Natural killer cell treated with Interleukin-12 subunit alpha and Interleukin-12 subunit beta and Interleukin-15 and Interleukin-18, amount 100 ng/mL, for 72 hours (primary cell): ENCODE measurements at regions not wholly inside any gene's neighbourhood (a gene's known extent, or its start where the extent isn't known, plus 50 kb on each side); places are given as distances from the start of the nearest gene placed in this dataset.

ENCODE experiments used
- ATAC-seq, 2 donors: fragments of 150-1000 bp; cut with Tn5 transposase in 1 of 2; sonication (Bioruptor Pico), chemical (Tn5 transposase) in 1 of 2; 2 replicates each; pipeline ENCODE4 v1.10.0; 2021
- DNase-seq: peaks from one replicate; pipeline ENCODE4 v3.0.0; 2022; ENCODE audit warnings: low spot score
- H3K27ac Mint-ChIP-seq, 2 donors: 1 replicate in 1 of 2; 2 replicates in 1 of 2; pipeline ENCODE4 v1.8.0; 2022; ENCODE audit warnings: mixed read lengths in 2 of 2, mild to moderate bottlenecking in 1 of 2, moderate library complexity in 1 of 2
- H3K27me3 Mint-ChIP-seq, 2 donors: 1 replicate in 1 of 2; 2 replicates in 1 of 2; pipeline ENCODE4 v1.8.0; 2022; ENCODE audit warnings: mixed read lengths in 2 of 2
- H3K36me3 Mint-ChIP-seq: one replicate; pipeline ENCODE4 v1.8.0; 2022; ENCODE audit warnings: mixed read lengths
- H3K4me1 Mint-ChIP-seq, 2 donors: 1 replicate in 1 of 2; 2 replicates in 1 of 2; pipeline ENCODE4 v1.8.0; 2022; ENCODE audit warnings: low read depth in 2 of 2, mixed read lengths in 2 of 2, mild to moderate bottlenecking in 1 of 2
- H3K4me3 Mint-ChIP-seq: one replicate; pipeline ENCODE4 v1.8.0; 2022; ENCODE audit warnings: mixed read lengths
- H3K9me3 Mint-ChIP-seq: 2 replicates; pipeline ENCODE4 v1.8.0; 2022; ENCODE audit warnings: mixed read lengths

DNA sequence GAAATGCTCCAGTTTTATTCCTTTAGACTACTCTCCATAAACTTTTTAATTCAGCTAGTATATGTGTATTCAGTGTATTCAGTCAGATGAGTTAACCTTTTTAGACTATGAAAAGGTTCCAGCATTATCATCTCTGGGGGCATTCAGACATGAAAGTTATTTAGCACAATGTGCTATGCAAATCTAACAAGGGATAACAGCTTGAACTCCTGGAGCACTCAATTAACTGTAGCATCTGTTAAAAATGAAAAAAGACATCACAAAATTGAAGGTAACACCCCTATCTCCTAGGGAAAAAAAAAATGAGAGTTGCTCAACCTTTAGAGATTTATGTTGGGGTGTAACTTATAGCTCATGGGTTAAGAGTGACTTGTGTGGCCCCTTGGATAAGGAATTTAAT, 211.5 kb downstream of the PHLDA1 start:
- Mint-ChIP-seq H3K9me3 (no peaks in the 10 kb centered on the region), H3K36me3 (no peaks in the 10 kb centered on the region), H3K27me3 (peaks cover 0 to 7% of the 10 kb centered on the region in 2 donors), H3K4me3 (no peak overlapping the region), H3K27ac (peak overlapping the region in 1 of 2 donors; percentile 35), H3K4me1 (peaks cover 5 to 7% of the 10 kb centered on the region in 2 donors)
- no peak for ATAC-seq
- DNase-seq: no peak

DNA sequence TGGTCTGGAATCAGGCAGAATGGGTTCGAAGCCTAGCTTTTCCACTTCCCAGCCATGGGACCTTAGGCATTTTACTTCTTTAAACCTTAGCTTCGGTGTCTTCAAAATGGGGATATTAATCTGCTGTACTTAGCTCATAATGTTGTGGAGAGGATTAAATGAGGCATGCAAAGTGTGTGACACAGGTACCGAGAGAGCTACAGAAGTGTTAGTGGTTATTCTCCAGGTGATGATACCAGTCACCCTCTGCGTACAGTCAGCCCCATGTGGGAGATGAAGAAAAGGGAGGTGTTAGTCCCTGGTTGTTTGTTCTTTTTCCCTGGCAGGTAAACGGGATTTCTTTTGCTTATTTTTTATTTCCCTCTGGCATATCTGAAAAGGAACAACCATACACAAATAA, 212.1 kb downstream of the PHLDA1 start:
- Mint-ChIP-seq H3K36me3 (no peaks in the 10 kb centered on the region), H3K27me3 (peaks cover 0 to 11% of the 10 kb centered on the region in 2 donors), H3K27ac (no peak overlapping the region), H3K9me3 (no peaks in the 10 kb centered on the region), H3K4me1 (peaks cover 9 to 13% of the 10 kb centered on the region in 2 donors), H3K4me3 (no peak overlapping the region)
- no peak for ATAC-seq
- DNase-seq: no peak

DNA sequence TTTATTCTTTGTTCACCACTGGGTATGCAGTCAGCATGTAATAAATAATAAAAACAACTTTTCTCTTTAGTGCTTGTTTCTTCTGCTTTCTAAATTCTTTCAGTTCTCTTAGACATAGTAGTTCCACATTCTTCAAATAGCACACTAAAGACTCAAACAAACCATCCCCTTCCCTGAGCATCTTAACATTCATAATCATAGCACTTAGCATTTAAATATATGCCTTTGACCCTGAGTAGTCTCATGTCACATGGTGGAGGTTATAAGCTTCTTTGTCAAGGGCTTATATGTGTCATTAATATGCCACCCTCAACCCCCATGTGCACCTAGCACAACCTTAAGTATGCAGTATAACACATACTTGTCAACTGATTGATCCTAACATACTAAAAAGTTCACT, 212.7 kb downstream of the PHLDA1 start:
- Mint-ChIP-seq H3K36me3 (no peaks in the 10 kb centered on the region), H3K27ac (peak overlapping the region in 1 of 2 donors; percentile 42), H3K4me1 (peaks cover 9 to 13% of the 10 kb centered on the region in 2 donors), H3K4me3 (no peak overlapping the region), H3K9me3 (no peaks in the 10 kb centered on the region), H3K27me3 (peaks cover 0 to 11% of the 10 kb centered on the region in 2 donors)
- DNase-seq (no peak), ATAC-seq (no peak)

DNA sequence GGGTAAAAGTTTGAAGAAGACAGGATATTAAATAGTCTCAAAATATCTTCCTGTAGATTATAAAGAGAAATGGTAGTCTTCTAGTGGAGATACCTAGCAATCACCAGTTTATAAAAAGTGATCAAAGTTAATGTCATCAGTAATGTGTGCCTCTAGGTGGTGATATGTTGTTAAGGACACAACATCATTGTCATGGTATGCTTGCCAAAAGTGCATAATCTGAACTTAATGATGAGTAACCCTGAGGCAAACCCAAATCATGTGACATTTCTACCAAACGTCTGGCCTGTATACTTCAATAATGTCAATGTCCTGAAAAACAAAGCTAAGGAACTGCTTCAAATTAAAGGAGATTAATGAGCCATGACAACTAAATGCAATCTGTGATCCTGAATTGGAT, 214.7 kb downstream of the PHLDA1 start:
- DNase-seq: no peak
- H3K4me1 Mint-ChIP-seq: peaks cover 15 to 26% of the 10 kb centered on the region in 2 donors
- ATAC-seq: no peak
- no peak overlapping the region for H3K4me3 Mint-ChIP-seq
- H3K9me3 Mint-ChIP-seq: no peaks in the 10 kb centered on the region
- peaks cover 0 to 10% of the 10 kb centered on the region in 2 donors for H3K27me3 Mint-ChIP-seq
- H3K27ac Mint-ChIP-seq: no peak overlapping the region
- no peaks in the 10 kb centered on the region for H3K36me3 Mint-ChIP-seq

DNA sequence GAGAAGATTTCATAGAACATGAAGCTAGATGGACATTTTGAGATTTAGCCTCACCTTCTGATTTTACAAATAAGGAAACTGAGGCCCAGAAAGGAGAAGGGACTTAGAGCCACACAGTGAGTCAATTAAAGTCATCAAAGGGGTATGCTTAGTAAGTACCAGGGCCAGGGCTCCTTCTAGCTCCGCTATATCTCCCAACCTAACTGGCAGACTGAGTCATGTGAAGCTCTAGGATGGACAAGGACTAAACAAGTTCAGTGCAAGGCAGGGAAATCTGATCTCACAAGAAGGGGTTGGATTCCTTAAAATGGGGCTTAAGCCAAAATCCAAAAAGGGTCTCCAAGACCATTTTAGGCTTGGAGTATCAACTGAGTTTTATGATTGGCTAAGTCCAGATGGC, 215.8 kb downstream of the PHLDA1 start:
- no peak overlapping the region for H3K27ac Mint-ChIP-seq
- no peaks in the 10 kb centered on the region for H3K9me3 Mint-ChIP-seq
- H3K36me3 Mint-ChIP-seq: no peaks in the 10 kb centered on the region
- H3K27me3 Mint-ChIP-seq: peaks cover 0 to 12% of the 10 kb centered on the region in 2 donors
- no peak for DNase-seq
- H3K4me1 Mint-ChIP-seq: peaks cover 18 to 31% of the 10 kb centered on the region in 2 donors
- no peak overlapping the region for H3K4me3 Mint-ChIP-seq
- ATAC-seq: no peak

DNA sequence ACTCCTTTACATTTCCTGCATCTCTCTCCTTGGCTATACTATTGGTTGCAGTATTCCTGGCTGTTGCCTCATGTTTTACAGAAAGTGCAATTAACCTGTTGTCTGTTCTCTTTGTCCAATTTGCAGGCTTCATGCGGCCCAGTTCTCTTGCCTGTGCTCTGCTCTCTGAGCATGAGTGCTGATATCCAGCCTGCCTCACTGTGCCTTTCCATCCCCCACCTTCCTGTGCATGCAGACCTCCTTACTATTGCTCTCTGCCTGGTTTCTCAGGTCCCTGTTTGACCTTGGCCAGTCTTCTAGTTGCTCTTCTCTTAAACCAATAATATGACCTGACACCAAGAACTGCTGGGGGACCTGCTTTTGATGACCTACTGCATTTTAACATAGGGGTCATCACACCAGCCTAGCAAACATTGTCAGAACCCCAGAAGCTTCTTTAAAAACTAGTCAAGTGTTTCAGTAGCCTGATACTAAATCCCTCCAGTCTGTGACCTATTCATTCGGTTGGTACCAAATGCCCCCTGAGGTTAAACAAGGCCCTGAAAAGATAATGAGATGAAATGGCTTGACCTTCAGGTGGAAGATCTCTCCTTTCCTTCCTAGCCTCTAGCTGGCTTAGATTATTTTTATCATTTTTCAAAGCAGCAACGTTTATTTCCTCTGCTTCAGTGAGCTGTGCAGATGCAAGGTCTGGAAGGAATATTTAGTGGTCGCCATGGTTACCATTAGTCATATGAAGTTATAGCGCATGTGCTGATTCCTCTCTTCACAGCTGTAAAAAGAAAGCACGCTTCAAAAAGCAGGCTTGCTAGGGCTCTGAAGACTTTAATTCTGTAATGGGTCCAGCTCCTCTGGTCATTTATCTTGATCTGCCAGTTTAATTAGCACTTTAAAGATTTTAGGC, 216.5 kb downstream of the PHLDA1 start:
- H3K9me3 Mint-ChIP-seq: no peaks in the 10 kb centered on the region
- peak overlapping the region in 1 of 2 donors; percentile 27 for H3K27ac Mint-ChIP-seq
- H3K4me1 Mint-ChIP-seq: peaks cover 18 to 31% of the 10 kb centered on the region in 2 donors
- H3K27me3 Mint-ChIP-seq: peaks cover 0 to 14% of the 10 kb centered on the region in 2 donors
- no peaks in the 10 kb centered on the region for H3K36me3 Mint-ChIP-seq
- H3K4me3 Mint-ChIP-seq: peak overlapping the region; percentile 18
- DNase-seq (no peak), ATAC-seq (no peak)

DNA sequence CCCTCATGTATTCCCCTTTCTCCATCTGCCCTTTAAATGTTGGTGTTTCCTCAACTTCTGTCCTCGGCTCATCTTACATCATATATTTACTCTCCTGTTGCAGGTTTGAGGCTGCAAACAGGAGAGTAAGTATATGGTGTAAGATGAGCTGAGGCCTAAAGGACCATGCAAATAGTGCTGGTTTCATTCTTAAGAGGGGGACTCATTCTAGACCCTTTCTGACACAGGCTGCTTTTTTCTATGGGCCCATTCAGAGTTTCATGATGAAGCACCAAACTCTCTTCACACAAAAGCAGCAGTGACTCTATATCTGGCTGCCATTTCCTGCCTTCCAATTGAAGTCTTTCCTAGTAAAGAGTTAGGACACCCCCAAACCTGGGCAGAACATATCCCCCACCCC, 218.5 kb downstream of the PHLDA1 start:
- Mint-ChIP-seq H3K4me1 (peaks cover 18 to 26% of the 10 kb centered on the region in 2 donors), H3K27ac (peak overlapping the region in 1 of 2 donors; percentile 62), H3K36me3 (peaks cover 15% of the 10 kb centered on the region), H3K27me3 (peaks cover 0 to 16% of the 10 kb centered on the region in 2 donors), H3K4me3 (peak overlapping the region; percentile 47), H3K9me3 (no peaks in the 10 kb centered on the region)
- no peak for DNase-seq
- ATAC-seq: peak in 1 of 2 donors; percentile 80

DNA sequence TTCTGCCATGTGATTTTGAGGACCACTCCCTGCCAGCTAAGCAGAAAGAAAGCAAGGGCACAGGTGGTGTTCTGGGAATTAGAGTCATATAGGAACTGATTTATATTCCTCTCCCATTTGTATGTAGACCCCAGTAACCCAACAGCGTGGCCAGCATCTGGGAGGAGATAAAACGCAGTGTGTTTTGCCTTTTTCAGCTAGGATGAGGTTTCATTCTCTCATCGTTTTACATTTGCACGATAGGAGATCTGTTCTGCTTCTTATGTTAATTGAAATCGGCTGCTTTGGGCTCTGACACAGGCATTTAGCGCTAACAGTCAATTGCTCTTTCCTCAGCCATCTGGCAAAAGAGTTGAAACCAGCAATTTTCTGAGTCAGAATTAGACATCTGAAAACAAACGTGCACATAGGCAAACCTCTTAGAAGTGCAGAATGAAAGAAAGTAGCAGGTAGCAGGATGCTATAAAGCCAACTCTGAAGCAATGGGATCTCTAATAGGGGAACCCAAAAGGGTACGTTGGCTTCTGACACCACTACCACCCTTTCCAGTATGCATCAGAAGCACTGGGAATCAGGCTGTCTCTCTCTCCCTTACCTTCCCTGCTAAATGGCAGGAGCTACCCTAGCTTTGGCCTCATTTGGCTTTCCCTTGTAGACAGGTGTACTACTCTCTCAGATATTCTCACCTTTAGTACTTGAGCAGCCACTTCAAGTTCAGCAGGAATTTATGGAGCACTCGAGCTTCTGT, 219.1 kb downstream of the PHLDA1 start:
- no peaks in the 10 kb centered on the region for H3K9me3 Mint-ChIP-seq
- H3K27me3 Mint-ChIP-seq: peaks cover 0 to 16% of the 10 kb centered on the region in 2 donors
- H3K27ac Mint-ChIP-seq: peak overlapping the region; percentile 8 to 62
- peak overlapping the region; percentile 47 for H3K4me3 Mint-ChIP-seq
- ATAC-seq: peak in 1 of 2 donors; percentile 46
- peaks cover 15% of the 10 kb centered on the region for H3K36me3 Mint-ChIP-seq
- peaks cover 18 to 26% of the 10 kb centered on the region in 2 donors for H3K4me1 Mint-ChIP-seq
- DNase-seq: no peak

DNA sequence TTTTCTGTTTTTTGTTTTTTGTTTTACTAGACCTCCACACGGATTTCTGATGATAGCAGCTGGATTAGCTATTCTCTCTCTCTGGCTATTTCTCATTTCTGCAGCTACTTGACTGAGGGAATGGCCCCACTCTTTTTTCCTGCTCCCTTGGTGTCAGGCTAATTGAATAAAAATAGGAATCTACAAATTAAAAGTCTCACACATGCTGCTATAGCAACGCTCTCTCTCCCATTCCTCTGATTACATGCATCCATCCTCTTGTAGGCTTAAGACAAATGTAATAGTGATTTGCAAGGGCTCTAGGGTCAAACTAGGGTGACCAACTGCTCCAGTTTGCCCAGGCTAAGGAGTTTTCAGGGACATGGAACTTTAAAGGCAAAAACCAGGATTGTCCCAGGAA, 221.8 kb downstream of the PHLDA1 start:
- Mint-ChIP-seq H3K27me3 (peaks cover 0 to 14% of the 10 kb centered on the region in 2 donors), H3K9me3 (no peaks in the 10 kb centered on the region), H3K4me3 (no peak overlapping the region), H3K36me3 (peaks cover 15% of the 10 kb centered on the region), H3K4me1 (peaks cover 13 to 20% of the 10 kb centered on the region in 2 donors), H3K27ac (no peak overlapping the region)
- ATAC-seq (no peak), DNase-seq (no peak)

DNA sequence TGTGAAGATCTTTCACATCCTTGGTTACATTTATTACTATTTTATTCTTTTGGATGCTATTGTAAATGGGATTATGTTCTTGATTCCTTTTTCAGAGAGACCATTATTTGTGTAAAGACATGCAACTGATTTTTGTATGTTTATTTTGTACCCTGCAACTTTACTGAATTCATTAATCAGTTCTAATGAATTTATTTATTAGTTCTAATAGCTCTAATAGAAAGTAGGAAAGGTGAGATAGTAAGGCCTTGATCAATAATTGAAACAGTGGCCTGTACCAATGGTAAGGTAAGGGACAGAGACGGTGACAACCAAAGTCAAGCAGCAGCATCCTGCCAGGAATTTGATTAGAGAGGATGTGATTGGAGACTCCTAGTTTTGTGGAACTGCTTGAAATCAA, 224.1 kb downstream of the PHLDA1 start:
- no peak for ATAC-seq
- Mint-ChIP-seq H3K27ac (no peak overlapping the region), H3K9me3 (no peaks in the 10 kb centered on the region), H3K36me3 (peaks cover 15% of the 10 kb centered on the region), H3K27me3 (peaks cover 0 to 9% of the 10 kb centered on the region in 2 donors), H3K4me1 (peaks cover 6 to 9% of the 10 kb centered on the region in 2 donors), H3K4me3 (no peak overlapping the region)
- no peak for DNase-seq

DNA sequence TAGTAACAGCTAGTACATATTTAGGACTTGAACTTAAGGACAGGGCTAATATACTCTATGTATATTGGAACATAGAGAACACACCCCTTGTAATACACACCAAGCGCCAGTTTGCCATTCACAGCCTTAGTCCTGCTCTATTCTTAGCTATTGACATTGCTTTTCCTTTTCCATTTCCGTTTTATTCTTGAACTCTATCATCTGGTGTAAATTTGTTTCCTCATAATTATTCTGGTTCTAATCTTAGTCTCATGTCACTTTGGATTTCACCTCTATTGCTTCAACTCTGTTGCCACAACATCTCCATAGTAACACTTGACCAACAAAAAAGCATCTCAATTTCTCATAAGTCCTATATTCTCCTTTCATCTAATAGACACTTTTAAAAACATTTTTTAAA, 225.7 kb downstream of the PHLDA1 start:
- Mint-ChIP-seq H3K27me3 (peaks cover 0 to 6% of the 10 kb centered on the region in 2 donors), H3K4me3 (no peak overlapping the region), H3K4me1 (peaks cover 0 to 3% of the 10 kb centered on the region in 2 donors), H3K36me3 (peaks cover 15% of the 10 kb centered on the region), H3K9me3 (no peaks in the 10 kb centered on the region), H3K27ac (no peak overlapping the region)
- ATAC-seq (no peak), DNase-seq (no peak)

DNA sequence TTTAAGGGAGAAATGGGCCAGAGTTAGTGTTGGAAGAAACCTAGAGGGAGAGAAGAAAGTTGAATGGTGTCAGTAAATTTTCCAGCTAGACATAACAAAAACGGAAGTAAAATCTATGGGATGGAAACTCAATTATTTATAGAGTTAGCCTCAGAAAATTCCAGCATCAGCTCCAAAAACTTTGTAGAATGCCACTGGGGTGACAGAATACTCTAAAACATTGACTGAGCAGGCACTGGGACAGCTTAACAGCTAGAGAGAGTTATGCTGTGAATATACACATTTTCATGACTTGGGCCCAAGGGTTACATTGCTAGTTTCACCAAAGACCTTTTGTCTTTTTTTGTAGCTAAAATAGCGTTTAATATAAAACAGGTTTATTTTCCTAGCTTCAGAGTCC, 226.3 kb downstream of the PHLDA1 start:
- peaks cover 15% of the 10 kb centered on the region for H3K36me3 Mint-ChIP-seq
- DNase-seq (no peak), ATAC-seq (no peak)
- H3K4me3 Mint-ChIP-seq: no peak overlapping the region
- H3K9me3 Mint-ChIP-seq: no peaks in the 10 kb centered on the region
- peaks cover 0 to 2% of the 10 kb centered on the region in 2 donors for H3K27me3 Mint-ChIP-seq
- H3K27ac Mint-ChIP-seq: no peak overlapping the region
- peaks cover 0 to 3% of the 10 kb centered on the region in 2 donors for H3K4me1 Mint-ChIP-seq

DNA sequence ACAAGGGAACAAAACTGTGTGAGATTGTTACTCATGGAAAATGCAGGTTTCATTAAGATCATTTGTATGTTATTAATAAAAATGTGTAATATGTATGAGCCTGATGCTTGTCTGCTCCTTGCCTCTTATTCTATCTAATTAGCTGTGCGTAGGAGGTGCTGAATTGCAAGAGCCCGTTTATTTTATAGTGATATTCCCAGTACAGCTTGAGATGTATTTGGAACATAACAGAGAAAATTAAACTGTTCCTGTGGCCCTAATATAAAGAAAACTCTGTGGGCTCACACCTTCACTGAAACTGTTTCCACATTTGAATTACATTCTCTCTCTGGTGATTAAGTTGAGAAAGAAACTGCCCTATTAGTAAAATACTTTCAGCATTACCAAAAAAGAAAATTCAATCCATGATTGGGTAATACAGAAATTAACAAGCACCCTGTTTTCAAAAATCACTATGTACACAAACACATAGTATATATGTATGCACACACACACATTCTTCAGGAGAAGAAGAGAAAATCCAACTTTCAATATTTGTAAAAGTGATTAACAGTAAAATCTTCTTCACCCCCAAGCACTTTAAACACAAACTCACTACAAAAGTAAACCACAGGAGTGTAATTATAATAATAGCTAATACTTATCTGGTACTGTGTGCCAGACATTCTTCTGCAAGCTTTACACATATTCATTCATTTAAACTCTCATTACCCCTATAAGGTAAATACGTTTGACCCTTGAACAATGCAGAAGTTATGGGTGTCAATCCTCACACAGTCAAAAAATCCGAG, 233.2 kb downstream of the PHLDA1 start:
- no peak overlapping the region for H3K4me3 Mint-ChIP-seq
- peaks cover 5 to 8% of the 10 kb centered on the region in 2 donors for H3K4me1 Mint-ChIP-seq
- no peaks in the 10 kb centered on the region for H3K36me3 Mint-ChIP-seq
- ATAC-seq: no peak
- no peak for DNase-seq
- H3K9me3 Mint-ChIP-seq: no peaks in the 10 kb centered on the region
- H3K27ac Mint-ChIP-seq: peak overlapping the region in 1 of 2 donors; percentile 29
- no peaks in the 10 kb centered on the region for H3K27me3 Mint-ChIP-seq
